GM18498 (cell line): ENCODE measurements at regions not wholly inside any gene's neighbourhood (a gene's known extent, or its start where the extent isn't known, plus 50 kb on each side); places are given as distances from the start of the nearest gene placed in this dataset.

Source experiments
- ATAC-seq: cut with Tn5 transposase; IDR thresholded peaks from one replicate; pipeline ENCODE4 v1.9.1; 2021; ENCODE audit warnings: mild to moderate bottlenecking, moderate library complexity; ENCODE audit not compliant: unreplicated experiment

DNA sequence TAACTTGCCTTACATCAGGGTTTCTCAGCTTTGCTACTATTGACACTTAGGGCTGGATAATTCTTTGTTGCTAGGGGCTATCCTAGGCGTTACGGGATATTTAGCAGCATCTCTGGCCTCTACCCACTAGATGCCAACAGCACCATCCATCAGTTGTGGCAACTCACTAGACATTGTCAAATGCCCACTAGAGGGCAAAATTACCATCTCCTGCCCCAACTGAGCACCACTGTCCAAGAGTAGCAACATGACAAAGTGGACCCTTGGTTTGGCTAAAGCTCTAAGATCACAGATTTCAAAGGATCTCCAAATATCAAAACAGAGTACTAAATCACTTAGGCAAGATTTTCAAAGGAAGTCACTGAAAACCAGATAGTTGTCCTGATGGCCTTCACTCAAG lies 251.7 kb upstream of the TBX3 start:
- ATAC-seq, result no peak

DNA sequence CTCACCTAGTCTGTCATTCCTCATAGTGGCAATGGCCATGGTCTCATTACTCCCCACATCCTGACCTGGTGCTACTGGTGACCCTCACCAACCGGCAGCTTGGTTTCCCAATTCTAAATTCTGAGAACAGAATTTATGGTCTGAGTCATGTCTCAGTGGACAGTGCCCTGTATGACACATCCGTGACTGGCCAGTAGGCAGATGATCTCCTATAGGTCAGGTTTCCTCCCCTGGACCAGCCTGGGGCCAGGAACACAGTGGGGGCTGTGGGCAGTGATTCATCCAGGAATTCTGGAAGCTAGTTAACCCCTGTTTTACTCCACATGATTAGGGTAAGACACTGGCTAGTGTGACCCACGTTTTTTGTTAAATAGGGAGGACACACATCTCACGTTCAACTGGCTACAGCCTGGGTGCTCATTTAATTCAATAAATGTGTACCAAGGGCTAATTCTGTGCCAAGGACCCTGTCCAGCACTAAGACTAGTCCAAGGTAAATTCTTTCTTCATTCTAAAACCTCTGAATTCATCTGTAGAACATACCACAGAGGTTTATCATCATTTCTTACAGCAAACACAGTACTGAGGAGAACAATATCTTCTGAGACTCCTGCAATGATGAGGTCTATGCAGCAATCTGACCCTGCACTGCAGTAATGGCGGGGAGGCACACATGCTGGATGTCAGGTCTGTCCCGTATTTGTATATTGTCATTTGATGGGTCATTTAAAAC lies 249.6 kb upstream of the TBX3 start:
- no peak for ATAC-seq

DNA sequence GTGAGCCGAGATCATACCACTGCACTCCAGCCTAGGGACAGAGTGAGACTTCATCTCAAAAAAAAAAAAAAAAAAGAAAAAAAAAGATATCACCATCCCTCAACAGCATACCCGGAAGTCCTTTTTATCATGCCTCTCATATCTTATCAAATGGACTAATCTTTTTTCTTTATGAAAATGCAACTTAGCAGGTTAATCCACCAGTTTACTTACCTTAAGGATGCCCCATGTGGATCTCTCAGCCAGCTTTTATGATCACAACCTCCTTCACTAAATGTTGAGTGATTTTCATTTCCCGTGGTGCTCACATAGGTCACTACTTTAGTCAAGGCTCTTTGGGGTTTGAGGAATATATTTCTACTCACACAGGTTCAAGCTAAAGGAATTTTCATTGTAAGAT lies 248.8 kb upstream of the TBX3 start:
- no peak for ATAC-seq

DNA sequence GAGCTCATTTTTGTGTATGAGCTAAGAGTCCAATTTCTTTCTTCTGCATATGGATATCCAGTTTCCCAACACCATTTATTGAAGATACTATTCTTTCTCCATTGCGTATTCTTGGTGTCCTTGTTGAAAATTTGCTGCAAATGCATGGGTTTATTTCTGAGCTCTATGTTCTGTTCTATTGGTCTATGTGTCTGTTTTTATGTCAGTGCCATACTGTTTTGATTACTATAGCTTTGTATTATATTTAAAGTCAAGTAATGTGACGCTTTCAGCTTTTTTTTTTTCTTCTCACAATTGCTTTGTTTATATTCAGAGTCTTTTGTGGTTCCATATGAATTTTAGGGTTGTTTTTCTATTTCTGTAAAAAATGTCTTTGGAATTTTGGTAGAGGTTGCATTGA lies 247.1 kb upstream of the TBX3 start:
- ATAC-seq, result no peak

DNA sequence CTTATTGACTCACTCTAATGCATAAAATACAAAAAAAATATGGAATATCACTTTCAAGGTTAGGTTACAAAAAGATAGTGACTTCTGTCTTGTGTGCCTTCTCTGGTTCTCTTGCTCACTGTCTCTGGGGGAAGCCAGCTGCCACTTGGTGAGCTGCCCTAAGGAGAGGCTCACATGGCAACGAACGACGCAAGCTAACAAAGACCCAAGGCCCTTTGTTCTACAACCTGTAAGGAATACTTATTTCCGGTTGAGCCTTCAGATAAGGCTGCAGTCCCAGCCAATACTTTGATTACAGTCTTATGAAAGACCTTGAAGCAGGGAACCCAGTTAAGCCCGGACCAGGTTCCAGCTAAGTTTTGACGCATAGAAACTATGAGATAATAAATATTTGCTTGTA lies 242.4 kb upstream of the TBX3 start:
- no peak for ATAC-seq

DNA sequence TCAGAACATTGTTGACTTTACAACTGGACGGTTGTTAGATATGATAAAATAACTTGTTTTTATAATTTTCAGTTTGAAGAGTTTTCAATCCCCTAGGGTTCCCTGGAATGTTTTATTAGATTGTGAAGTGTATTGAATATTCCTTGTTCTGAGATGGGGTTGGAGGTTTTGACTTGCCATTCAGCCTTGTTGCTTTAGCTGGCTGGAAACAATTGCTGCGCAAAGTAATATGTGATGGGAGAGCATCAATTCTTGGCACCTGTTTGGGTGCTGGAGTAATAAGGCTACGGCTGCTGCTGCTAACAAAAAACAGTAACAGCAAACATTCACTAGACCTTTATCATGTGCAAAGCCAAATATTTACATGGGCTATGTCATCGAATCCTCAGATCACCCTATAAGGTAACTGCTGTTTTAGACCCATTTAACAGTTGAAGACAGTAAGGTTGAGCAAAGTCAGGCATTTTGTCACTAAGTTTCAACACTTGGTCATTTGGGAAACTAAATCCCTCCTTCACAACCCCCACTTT lies 241.0 kb upstream of the TBX3 start:
- no peak for ATAC-seq

DNA sequence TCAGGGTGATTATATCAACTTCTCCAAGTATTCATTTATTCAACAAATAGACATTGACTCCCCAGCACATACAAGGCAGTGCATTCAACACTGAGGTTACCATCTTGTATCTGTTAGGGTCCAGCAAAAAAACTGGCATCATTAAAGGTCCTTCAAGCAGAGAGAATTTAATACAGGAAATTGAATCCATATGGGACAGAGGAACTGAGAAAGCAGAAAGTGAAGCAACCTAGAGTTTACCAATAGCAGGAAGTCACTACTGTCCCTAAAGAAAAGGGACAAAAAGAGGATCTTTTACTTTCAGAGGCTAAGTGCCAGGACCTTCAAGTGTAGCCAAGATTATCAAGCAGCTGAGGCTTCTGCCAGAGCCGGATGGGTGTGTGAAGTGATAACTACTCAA lies 237.8 kb upstream of the TBX3 start:
- no peak for ATAC-seq

DNA sequence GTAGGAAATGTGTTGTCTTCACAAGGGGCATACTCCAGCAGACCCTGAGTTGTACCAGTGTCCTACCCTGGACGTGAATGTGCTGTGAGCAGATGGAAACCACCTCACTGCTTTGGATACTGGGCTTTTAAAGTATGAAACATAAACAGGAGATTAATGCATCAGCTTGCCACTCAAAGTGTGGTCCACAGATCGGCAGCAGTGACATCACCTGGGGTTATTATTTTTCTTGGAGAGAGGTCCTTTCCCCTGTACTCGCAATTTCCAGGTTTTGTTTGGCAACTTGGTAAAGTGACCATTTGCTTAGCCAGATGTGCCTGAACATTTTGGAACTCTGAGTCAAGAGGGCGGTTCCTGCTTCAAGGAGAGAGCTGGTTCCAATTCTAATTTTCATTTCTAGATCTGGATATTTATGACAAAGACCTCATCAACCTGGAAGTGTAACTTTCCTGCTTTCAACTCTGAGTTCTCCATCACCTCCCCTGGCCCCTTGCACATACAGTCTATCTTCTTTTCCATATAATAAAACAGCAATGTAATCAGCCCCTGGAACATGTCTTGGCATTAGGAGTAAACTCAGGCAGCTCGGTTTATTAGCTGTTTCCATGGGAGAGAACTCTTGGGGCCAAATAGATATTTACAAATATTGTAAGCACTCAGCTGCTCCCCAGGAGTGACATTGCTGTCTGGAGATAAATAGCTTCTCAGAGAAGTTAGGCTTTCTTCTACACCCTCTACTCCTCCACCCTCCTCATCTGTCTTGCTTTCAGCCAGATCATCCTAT lies 237.0 kb upstream of the TBX3 start:
- ATAC-seq, result no peak

DNA sequence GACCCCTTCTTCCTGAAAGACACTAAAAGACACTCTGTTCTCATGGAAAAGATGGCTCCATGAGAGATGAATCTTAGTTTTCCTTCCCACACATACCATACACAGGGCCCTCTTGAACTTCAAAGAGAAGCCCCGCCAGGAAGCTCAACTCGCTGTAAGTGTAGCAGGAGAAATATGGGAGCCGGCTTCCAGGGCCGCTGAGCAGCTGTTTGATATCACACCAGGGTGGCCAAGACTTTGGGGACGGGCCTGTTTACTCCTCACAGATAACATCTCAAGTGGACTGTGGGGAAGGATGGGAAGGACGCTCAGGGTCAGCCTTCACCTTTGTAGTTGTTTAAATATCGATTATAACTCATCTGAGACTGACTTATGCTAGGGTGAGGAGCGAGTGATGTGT lies 235.5 kb upstream of the TBX3 start:
- no peak for ATAC-seq

DNA sequence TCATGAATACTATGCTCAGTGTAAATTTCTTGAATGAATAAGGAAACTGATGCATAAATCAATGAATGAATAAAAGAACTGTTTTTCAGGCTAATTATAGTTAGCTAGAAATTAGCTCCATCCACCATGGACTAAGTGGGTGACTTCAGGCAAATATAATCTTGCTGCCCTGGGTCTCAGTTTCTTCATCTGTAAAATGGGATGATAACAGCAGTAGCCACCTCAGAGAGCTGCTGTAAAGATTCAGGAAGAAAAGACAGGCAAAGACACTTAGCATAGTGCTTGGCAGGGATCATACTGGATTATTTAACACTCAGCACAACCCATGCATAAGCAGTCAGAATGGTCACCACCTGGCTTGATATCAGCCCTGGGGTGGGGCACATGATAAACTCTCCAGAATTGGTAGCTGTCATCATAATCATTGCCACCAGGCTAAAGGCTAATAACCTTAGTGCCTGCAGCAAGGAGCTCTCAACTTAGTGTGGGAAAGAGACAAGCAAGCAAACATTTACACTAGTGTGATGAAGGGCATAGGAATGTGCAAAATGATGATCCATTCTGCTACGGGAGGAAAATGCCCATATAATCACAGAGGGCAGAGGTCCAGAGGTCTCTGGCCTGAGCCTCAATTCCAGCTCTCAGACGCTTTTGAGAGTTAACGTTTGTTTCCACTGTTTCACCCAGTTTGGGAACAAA lies 234.7 kb upstream of the TBX3 start:
- no peak for ATAC-seq

DNA sequence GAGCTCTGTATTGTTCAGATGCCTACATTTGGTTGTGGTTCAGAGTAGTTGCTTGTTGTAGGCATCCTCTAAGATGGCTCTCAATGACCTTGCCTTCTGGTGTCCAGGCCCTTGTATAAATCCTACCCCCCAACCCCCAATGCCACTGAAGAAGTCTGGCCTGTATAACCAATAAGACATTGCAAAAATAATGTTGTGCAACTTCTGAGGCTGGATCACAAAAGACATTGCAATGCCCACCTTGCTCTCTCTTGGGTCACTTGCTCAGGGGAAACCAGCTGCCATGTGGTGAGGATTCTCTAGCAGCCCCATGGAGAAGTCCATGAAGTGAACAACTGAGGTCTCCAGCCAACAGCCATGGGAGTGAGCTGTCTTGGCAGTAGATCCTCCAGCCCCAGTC lies 234.0 kb upstream of the TBX3 start:
- ATAC-seq, result no peak

DNA sequence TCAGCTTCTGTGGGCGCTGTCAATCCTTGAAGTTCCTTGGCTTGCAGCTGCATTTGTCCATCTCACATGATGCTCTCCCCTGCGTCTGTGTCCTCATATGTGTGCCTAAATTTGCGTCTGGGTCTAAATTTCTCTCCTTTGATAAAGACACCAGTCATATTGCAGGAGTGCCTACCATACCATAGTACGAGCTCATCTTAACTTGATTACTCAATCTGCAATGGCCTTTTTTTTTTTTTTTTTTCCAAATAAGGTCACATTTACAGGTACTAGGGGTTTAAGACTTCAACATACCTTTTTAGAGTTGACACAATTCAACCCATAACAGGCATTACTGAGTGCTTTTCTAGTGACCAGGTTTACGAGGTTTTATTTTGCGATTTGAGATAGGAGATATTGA lies 233.3 kb upstream of the TBX3 start:
- no peak for ATAC-seq

DNA sequence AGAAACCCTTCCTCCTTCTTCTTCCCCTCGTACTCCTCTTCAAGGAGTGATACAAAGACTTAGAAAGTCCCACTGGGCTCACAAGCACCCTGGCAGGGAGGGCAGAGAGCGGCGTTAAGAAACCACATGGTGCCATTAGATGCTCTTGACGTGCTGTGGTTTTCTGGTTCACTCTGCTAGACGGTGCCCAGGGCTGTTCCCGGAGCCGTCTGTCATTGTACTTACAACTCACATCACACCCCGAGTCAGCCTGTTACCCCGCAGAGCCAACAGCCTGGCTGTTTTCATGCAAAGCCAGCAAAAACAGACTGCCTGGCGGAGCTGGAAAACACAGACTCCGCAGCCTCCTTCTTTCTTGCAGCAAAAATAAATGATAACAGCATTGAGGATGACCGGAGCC lies 232.6 kb upstream of the TBX3 start:
- no peak for ATAC-seq

DNA sequence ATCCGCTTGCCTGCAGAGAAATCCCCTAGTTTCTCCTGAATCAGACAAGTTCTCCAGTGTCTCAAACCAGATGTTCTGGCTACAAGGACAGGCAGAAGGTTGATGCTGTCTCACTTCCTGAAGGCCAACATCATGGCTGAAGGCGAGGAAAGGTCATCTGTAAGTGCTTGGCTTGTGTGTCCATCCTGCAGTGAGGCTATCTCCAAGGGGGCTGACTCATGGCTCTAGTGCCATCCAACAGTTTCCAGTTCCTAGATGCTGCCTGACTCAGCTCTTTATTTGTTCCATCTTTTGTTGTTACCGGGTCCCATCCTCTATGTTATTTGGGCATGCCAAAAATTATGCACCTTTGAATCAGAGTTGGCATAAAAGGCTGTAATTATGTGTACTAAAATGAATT lies 232.1 kb upstream of the TBX3 start:
- ATAC-seq, result no peak

DNA sequence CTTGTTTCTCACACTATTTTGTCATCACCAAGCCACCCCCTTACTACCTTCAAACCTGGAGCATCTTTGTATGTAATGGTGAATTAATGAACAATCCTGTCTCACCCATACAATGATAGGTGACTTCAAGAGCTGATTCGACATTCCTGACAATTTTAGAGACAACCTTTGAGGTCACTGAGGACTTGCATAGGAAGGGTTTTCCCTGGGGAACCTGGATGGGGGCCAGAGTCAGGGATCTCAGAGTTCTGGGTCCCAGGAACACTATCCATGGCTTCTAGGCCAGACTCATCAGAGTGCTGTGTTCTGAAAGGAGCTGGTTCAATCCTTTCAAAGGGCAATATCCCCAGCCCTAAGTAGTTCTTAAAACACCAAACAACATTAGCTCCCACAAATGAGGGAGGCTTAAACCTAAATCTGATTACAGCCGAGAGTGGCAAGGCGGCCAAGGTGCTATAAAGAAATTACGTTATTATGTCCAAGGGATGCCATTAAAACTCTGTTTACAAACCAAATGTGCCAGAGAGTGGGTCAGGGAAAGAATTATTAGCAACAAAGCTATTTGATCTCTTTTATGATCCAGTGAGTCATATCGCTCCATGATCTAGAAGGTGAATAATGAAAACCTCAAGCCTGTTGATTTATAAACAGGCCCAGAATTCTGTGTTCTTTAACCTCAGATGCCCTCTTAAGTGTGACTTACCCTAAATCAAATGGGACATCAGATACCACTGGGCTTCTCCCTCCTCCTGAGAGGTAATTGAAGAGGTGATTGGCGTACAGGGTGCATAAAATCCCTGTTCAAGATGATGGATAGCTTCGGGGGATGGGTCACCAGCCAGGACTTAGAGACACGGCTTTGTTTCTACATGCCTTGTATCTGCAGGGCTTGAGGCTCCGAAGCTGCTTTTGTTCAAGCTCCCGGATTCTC lies 230.2 kb upstream of the TBX3 start:
- no peak for ATAC-seq

DNA sequence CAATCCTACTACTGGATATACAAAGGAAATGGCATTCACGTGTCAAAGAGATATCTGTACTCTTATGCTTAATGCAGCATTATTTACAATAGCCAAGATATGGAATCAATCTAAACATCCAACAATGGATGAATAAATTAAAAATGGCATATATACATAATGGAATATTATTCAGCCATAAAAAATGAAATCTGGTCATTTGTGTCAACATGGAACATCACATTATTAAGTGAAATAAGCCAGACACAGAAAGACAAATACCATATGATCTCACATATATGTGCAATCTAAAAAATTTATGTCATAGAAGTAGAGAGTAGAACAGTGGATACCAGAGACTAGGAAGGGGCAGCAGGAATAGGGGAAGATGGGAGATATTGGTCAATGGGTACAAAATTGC lies 228.8 kb upstream of the TBX3 start:
- no peak for ATAC-seq

DNA sequence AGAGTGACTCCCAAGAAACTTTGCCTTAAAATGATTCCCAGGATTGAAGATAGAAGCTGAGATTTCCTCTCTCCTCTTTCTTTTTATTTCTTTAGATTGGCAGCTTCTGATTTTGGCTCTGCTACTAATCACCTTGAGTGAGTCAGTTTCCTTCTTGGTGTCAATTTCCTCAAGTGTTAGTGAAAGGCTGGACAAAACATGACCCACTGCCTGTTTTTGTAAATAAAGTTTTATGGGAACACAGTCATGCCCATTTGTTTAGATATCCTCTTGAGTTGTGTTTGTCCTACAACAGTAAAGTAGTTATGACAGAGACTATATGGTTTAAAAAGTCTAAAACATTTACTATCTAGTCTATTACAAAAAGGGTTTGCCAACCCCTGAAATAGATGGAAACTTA lies 227.2 kb upstream of the TBX3 start:
- no peak for ATAC-seq

DNA sequence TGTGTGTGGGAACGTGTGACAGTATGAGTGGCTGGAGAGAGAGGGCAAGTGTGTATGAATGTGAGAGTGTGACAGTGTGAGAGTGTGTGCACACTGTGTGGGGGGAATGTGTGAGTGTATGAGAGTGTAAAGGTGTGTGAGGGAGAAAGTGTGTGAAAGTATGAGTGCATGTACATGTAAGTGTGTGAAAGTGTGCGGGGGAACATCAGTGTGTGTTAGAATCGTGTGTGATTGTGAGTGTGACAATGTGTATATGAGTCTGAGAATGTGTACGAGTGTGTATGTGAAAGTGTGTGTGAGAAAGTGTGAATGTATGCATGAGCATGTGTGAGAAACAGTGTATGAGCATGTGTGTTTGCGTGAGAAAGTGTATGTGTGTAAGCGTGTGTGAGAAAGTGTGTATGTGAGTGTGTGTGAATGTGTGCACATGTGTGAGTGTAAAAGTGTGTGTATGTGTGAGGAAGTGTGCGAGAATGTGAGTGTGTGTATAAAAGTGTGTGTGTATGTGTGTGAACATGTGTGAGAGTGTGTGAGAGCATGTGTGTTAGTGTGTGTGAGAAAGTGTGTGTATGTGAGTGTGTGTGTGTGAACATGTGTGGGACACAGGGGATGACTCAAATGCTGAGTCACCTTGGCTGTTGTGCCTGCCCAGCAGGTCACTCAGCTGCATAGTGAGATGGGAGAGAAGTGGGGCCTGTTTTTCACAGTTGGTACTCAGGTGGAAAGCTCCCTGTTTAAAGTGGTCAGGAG lies 220.5 kb upstream of the TBX3 start:
- no peak for ATAC-seq

DNA sequence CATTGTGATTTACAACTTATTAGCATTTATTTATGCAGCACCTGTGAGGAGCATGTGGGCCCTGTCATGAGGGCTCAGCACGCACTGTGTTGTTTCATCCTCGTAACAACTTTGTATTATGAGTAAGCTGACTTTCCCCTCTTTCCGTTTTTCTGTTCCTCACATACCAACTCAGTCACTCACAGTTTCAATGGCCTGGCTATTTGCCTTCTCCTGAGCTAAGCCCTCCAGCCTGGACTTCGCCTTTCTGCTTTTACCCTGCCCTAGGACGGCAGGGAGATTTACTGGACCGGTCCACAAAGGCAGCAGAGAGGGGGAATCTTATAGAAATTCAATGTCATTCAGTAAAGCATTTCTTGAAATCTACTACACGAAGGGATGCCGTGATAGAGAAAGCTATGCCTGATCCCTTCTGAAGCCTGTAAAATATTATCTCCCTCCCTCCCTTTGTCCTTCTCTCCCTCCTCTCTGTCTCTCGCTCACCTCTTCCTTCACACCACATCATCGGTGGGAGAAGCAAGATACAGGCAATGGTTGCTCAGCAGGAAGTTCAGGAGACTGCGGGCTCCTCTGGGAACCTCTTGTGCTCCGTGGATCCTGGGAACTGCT lies 219.2 kb upstream of the TBX3 start:
- ATAC-seq, result no peak

DNA sequence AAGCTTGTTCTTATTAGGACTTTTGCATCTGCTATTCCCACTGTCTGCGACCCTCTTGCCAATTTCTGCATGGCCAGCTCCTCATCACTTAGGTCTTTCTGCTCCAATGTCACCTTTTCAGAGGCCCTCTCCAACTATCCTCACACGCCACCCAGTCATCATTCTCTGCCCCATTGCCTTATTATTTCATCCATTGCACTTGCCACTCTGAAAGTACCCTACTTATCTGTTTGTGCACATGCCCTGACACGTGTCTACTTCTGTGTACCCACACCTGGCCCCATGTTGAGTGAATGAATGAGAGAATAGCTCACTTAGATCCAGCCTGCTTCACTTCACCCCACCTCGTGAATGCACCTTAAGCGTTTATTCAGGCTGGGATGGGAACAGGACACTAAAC lies 218.7 kb upstream of the TBX3 start:
- ATAC-seq, result no peak
